ENCODE measurements at regions not wholly inside any gene's neighbourhood (a gene's known extent, or its start where the extent isn't known, plus 50 kb on each side); places are given as distances from the start of the nearest gene placed in this dataset.

DNA sequence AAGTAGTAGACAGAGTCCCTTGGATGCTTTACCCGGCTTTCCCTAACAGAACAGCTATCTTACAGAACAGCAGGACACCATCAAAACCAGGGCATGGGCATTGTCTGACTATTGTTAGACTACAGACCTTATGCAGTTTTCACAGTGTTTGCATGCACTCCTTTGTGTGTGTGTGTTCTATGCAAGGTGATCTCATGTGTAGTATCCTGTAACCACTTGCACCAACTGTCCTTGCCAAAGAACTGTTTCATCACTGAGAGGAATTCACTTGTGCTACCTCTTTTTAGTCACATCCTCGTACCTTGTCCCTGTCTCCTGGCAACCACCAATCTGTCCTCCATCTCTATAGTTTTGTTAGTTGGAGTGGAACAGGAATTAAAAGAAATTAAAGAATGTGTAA, 183.6 kb upstream of the PZP start:
- BruUV-seq (replicated peaks) = no TSS peak
- intact Hi-C loops (cut with micrococcal nuclease) = no loop called here
- Histone ChIP-seq H3K79me2 (ENCODE audit: insufficient read depth, low read length) (no peaks in the 10 kb centered on the region), H3K4me2 (ENCODE audit: low read length) (no peak overlapping the region), H3K27me3 (ENCODE audit: insufficient read depth, low read length) (no peaks in the 10 kb centered on the region), H3K27ac (ENCODE audit: low read depth, low read length) (no peak overlapping the region), H3K36me3 (ENCODE audit: control insufficient read depth in 1 of 2, insufficient read depth in 2 of 2, low read length in 2 of 2) (no peaks in the 10 kb centered on the region), H4K20me1 (ENCODE audit: insufficient read depth) (no peaks in the 10 kb centered on the region), H3K9me2 (ENCODE audit: insufficient read depth) (no peaks in the 10 kb centered on the region), H3K4me1 (ENCODE audit: control insufficient read depth in 1 of 2, insufficient read depth in 2 of 2, low read length in 2 of 2) (no peaks in the 10 kb centered on the region), H3K9ac (ENCODE audit: low read length) (no peak overlapping the region), H3K9me3 (ENCODE audit: control insufficient read depth in 1 of 2, insufficient read depth in 1 of 2, low read depth in 1 of 2, low read length in 2 of 2) (no peaks in the 10 kb centered on the region), H2AFZ (ENCODE audit: low read depth, low read length, poor library complexity, severe bottlenecking) (no peak overlapping the region), H3K4me3 (replicated peaks in 1 of 2; ENCODE audit: low read depth in 1 of 2, low read length in 2 of 2) (no peak overlapping the region)
- TF ChIP-seq ELF1 (IDR thresholded peaks at IDR 0.05; ENCODE audit: borderline replicate concordance, low read depth) (no peak), SRF (IDR thresholded peaks at IDR 0.05; ENCODE audit: low read depth) (no peak), SP1 (IDR thresholded peaks at IDR 0.05; ENCODE audit: low read depth) (no peak), CEBPB (IDR thresholded peaks at IDR 0.05; ENCODE audit: low read depth) (no peak), ZNF274 (IDR thresholded peaks at IDR 0.05; ENCODE audit: low read depth, low read length) (no peak), JUND (IDR thresholded peaks at IDR 0.05) (no peak), EGR1 (IDR thresholded peaks at IDR 0.05; ENCODE audit: low read depth) (no peak), YY1 (IDR thresholded peaks at IDR 0.05; ENCODE audit: extremely low read depth, insufficient replicate concordance, low read depth, low read length) (no peak), TCF7L2 (IDR thresholded peaks at IDR 0.05; ENCODE audit: borderline replicate concordance, extremely low read depth, insufficient read depth, insufficient read length) (no peak), SIN3A (IDR thresholded peaks at IDR 0.05; ENCODE audit: low read depth) (no peak), EZH2phosphoT487 (IDR thresholded peaks at IDR 0.05; ENCODE audit: borderline replicate concordance) (no peak)
- TF ChIP-seq, protein P1, sequence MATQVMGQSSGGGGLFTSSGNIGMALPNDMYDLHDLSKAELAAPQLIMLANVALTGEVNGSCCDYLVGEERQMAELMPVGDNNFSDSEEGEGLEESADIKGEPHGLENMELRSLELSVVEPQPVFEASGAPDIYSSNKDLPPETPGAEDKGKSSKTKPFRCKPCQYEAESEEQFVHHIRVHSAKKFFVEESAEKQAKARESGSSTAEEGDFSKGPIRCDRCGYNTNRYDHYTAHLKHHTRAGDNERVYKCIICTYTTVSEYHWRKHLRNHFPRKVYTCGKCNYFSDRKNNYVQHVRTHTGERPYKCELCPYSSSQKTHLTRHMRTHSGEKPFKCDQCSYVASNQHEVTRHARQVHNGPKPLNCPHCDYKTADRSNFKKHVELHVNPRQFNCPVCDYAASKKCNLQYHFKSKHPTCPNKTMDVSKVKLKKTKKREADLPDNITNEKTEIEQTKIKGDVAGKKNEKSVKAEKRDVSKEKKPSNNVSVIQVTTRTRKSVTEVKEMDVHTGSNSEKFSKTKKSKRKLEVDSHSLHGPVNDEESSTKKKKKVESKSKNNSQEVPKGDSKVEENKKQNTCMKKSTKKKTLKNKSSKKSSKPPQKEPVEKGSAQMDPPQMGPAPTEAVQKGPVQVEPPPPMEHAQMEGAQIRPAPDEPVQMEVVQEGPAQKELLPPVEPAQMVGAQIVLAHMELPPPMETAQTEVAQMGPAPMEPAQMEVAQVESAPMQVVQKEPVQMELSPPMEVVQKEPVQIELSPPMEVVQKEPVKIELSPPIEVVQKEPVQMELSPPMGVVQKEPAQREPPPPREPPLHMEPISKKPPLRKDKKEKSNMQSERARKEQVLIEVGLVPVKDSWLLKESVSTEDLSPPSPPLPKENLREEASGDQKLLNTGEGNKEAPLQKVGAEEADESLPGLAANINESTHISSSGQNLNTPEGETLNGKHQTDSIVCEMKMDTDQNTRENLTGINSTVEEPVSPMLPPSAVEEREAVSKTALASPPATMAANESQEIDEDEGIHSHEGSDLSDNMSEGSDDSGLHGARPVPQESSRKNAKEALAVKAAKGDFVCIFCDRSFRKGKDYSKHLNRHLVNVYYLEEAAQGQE (IDR thresholded peaks at IDR 0.05; ENCODE audit: low read depth) = no peak
- TF ChIP-seq, protein P2, sequence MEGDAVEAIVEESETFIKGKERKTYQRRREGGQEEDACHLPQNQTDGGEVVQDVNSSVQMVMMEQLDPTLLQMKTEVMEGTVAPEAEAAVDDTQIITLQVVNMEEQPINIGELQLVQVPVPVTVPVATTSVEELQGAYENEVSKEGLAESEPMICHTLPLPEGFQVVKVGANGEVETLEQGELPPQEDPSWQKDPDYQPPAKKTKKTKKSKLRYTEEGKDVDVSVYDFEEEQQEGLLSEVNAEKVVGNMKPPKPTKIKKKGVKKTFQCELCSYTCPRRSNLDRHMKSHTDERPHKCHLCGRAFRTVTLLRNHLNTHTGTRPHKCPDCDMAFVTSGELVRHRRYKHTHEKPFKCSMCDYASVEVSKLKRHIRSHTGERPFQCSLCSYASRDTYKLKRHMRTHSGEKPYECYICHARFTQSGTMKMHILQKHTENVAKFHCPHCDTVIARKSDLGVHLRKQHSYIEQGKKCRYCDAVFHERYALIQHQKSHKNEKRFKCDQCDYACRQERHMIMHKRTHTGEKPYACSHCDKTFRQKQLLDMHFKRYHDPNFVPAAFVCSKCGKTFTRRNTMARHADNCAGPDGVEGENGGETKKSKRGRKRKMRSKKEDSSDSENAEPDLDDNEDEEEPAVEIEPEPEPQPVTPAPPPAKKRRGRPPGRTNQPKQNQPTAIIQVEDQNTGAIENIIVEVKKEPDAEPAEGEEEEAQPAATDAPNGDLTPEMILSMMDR (IDR thresholded peaks at IDR 0.05 in 2 of 3, conservative IDR thresholded peaks at IDR 0.05 in 1 of 3; ENCODE audit: borderline replicate concordance in 1 of 3, insufficient read depth in 1 of 3, low read depth in 2 of 3, low read length in 2 of 3) = no peak
- TF ChIP-seq, protein P3, sequence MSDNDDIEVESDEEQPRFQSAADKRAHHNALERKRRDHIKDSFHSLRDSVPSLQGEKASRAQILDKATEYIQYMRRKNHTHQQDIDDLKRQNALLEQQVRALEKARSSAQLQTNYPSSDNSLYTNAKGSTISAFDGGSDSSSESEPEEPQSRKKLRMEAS (IDR thresholded peaks at IDR 0.05) = no peak
- ChIA-PET RAD21 (ENCODE audit: low non-redundant PET in 1 of 2, low total read pairs in 2 of 2, uncharacterized antibody in 2 of 2, unreplicated experiment in 2 of 2) (no interaction called here), CTCF (no interaction called here), POLR2A (no interaction called here)
- DNase-seq (ENCODE audit: low read depth, low spot score) (no peak), ATAC-seq (no peak)

Data from HCT116 (cell line).